Left hindlimb (tissue), 1 donor: ENCODE measurements at regions not wholly inside any gene's neighbourhood (a gene's known extent, or its start where the extent isn't known, plus 50 kb on each side); places are given as distances from the start of the nearest gene placed in this dataset.
"Not testable (repeated sequence)": the region's sequence is repeated elsewhere in the genome, so short reads cannot be mapped to it uniquely, and the experiment has no call there.

Source experiments
- DNase-seq: peaks from one replicate; pipeline ENCODE4 v3.0.0-alpha.2; 2018

DNA sequence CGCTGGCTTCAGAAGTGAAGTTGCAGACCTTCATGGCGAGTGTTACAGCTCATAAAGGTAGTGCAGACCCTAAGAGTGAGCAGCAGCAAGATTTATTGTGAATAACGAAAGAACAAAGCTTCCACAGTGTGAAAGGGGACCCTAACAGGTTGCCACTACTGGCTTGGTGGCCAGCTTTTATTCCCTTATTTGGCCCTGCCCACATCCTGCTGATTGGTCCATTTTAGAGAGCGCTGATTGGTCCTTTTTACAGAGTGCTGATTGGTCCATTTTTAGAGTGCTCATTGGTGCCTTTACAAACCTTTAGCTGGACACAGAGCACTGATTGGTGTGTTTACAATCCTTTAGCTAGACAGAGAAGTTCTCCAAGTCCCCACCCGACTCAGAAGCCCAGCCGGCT is 298.0 kb upstream of the DLGAP1 start:
- not testable (repeated sequence) for DNase-seq

DNA sequence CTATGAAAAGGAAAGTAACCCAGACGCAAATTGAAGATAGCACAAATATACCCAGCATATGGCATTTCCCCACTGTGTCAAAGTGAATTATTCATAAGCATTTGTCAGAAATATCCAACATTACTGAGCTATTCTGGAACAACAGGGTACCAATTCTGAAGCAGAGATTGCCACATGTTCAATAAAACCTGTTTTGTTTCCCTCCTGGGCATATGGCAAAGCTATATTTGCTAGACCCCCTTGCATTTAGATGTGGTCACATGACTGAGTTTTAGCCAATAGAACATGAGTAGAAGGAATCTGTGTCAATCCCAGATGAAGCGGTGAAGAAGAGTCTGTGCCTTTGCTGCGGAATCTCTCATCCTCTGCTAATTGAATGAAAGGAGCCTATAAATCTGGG is 296.4 kb upstream of the DLGAP1 start:
- no peak for DNase-seq

DNA sequence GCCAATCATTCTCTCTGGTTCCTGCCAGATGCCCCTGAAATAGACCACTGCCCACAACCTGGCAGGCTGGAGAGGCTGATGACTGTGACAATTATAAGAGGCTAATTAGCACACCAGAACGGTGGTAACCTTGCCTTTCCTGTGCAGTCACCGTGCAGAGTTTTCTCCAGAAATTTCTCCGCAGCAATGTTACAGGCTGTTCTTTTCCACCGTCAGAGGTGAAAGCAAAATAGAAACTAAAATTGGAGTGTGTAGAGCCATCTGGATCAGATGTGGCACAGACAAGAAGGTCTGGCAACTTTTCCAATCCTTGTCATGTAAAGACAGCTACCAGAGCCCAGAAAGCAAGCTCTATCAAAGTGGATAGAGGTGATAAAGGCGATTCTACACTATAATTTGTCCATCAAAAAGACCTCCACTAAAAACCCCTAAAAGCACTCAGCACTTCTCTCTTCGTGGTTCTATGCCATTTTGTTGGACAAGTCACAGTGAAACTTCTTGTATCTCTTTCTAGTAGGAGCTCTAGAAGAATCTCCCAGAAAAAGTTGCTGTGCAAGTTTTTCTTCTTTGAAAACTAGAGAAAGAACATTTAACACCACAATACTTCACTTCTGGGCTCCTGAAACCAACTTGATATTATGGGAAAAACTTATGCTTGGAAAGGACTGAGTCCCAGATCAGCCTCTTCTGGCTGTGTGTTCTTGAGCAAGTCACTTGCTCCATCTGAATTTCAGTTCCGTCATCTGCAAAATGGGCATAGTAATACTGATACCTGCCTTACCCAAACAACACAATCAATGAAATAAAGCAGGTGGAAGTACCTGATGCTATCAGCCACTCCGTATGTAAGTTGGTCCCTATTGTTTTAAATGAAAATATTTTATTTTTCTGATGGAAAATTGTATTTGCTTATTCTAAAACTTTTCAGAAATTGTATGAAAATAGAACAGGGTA is 295.6 kb upstream of the DLGAP1 start:
- DNase-seq = no peak

DNA sequence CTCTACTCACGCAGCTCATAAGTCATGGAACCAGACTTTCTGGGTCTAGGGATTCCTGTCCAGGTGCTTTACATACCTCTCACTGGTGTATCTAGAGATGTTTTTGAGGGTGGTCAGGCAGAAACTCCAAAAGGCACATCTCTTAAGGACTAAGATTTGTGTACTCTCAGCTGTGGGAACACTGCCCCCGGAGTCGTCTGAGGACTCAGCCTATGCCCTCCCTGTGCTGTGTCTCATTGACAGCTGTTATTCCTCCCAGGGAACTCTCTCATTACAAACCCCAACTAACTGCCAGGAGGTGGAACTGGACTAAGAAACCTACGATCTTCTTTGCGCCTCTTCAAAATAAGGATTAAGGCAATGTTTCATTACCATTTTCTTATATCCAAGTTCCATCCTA is 293.9 kb upstream of the DLGAP1 start:
- DNase-seq = no peak

DNA sequence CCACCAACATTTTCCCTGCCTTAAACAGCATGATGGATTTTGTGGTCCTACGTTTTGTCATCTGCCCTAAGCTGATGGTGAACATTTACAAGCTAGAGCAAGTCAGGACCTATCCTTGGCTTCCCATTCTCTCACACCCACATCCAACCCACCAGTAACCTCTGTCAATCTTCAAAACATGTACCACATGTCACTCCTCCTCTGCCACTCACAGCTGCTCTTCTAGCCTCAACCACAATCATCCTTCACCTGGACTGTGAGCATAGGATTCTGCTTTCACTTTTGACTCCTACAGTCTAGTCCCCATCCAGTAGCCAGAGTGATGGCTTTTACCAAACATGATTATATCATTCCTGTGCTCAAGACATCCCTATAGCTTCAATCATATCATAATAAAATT is 279.8 kb upstream of the DLGAP1 start:
- DNase-seq = no peak

DNA sequence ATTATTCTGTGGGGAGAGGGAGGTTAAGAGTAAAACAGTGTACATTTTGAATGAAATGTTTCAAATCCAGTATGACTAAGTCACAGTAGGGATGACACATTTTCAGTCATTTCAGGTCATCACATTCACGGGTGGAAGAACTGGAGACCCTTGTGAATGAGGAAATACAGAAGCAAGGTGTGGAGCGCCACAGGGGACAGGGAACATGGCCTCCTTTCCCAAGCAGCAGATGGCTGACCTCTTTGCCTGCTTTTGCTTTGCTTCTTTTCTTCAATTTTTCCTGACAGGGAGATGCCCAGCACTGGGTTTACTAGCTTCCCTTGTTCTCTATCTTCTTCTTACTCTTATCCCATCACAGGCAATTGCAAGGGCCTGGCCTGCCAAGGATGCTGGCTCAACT is 278.9 kb upstream of the DLGAP1 start:
- DNase-seq = no peak

DNA sequence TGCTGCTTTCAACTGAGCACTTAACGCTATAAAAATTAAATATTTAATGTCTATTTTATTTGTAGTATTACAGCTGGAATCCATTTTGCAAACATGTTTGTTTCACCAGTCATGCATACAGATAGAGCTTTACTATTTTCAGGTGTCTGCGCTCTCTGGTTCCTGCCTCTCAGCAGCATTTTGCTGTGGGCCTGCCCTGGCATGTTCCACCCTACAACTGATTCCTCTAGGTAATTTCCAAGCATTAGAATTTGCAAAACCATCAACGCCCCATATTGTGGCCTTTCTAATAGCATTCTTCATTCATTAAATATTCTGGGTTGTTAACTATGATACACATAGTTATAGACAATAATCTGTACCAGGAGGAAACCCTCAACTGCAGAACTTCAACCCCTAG is 266.4 kb upstream of the DLGAP1 start:
- no peak for DNase-seq

DNA sequence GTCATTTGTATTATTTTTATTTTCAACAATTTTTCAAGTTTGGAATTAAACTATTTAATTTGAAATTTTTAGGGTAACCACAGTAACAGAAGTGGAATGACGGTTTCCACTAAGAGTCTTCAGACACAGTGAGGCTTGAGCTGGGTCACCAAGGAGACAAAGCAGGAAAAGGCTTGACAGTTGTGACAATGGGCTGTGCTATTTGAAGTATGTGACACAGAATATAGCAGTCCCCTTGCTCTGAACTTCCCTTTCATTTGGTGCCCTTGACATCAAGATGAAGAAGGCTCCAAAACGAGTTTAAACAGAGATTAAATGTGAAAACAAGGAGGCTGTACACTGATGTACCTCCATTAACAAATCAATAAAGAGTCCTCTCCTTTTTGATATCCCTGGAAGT is 265.4 kb upstream of the DLGAP1 start:
- DNase-seq = no peak

DNA sequence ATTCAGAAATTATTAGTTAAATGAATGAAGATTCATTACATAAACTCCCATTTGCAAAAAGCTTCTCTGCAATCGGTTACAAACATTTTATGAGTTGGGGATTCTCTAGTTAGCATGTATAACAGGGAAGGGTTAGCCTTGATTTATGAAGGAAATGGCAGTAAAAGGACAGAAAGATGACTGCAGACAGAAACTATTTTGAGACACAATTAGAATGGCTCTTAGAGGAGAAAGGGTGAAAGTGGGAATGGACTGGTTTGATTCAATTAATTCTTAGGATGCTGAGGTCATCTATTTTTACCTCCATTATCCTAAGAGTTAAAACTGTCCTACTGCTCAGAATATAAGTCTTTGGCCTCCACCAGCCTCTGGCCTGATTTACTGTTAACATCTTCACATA is 250.8 kb upstream of the DLGAP1 start:
- DNase-seq = no peak

DNA sequence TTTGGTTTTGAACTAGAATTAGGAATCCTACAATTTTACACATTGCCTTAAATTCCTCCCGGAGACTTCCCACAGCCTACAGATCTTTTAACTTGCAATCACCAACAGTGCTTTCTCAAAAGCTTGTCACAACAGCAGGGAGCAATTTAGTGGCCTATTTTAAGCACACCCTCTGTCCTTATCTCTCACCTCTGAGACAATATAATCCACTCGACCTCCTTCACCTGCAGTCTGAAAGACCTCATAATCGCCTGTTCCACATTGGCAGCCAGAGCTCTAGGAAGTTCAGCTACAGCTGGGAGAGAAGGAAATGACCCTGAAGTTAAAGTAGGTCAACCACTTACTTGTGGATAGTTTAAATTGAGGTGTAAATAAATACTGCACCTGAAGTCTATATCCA is 249.7 kb upstream of the DLGAP1 start:
- no peak for DNase-seq

DNA sequence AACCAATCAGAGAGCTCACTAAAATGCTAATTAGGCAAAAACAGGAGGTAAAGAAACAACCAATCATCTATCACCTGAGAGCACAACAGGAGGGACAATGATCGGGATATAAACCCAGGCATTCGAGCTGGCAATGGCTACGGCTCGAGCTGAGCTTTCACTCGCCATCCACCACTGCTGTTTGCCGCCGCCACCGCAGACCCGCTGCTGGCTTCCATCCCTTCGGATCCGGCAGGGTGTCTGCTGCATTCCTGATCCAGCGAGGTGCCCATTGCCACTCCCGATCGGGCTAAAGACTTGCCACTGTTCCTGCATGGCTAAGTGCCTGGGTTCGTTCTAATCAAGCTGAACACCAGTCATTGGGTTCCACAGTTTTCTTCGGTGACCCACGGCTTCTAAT is 236.7 kb upstream of the DLGAP1 start:
- no peak for DNase-seq

DNA sequence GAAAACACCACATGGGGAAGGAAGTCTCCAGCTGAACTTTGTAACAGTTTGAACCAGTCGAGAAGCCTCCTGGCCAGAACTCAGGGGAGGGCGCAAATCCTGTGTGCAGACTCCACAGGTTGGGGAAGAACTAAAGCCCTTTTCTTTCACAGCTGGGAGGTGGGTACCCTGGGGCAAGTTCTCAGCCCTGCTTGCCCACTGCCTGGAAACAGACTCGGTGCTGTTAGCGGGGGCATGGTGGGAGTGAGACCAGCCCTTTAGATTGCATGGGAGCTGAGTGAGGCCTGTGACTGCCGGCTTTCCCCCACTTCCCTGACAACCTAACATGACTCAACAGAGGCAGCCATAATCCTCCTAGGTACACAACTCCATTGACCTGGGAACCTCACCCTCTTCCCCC is 223.6 kb upstream of the DLGAP1 start:
- DNase-seq = not testable (repeated sequence)

DNA sequence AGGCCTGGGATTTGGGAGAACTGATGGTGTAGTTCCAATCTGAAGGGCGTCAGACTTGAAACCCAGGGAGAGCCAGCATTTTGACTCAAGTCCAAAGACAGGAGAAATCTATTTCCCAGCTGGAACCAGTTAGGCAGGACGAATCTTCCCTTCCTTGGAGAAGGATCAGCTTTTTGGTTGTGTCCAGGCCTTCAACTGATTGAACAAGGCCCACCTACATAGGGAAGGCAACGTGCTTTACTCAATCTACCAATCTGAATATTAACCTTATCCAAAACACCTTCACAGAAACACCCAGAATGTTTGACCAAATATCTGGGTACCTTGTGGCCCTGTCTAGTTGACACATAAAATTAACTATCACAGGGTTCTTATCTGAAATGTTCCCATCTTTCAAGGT is 221.9 kb upstream of the DLGAP1 start:
- DNase-seq = no peak

DNA sequence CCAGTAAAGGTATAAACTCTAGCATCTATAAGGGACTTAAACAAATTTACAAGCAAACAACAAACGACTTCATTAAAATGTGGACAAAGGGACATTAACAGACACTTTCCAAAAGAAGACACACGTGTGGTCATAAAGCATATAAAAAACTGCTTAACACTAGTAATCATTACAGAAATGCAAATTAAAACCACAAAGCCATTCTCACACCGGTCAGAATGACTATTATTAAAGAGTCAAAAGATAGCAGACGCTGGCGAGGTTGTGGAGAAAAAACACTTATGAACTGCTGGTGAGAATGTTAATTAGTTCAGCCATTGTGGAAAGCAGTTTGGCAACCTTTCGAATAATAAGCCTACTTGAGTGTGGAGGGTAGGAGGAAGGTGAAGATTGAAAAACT is 217.1 kb upstream of the DLGAP1 start:
- no peak for DNase-seq

DNA sequence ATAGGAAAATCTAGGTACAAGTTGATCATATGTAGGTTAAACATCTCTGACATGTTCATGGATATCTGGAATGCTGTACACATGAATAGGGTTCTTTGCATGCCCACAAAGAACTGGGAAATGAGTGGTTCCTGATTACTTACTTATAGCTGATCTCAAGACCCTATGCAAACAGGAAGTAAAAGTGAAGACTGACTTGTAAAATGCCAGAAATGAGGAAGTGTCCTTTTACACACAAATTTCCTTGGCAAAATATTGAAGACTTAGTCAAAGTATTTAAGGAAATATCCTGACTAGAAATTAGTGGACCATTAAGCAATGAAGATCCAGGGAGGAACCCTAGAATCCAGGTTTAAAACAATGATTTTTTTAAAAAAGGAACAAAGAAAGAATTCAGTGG is 203.7 kb upstream of the DLGAP1 start:
- DNase-seq = no peak

DNA sequence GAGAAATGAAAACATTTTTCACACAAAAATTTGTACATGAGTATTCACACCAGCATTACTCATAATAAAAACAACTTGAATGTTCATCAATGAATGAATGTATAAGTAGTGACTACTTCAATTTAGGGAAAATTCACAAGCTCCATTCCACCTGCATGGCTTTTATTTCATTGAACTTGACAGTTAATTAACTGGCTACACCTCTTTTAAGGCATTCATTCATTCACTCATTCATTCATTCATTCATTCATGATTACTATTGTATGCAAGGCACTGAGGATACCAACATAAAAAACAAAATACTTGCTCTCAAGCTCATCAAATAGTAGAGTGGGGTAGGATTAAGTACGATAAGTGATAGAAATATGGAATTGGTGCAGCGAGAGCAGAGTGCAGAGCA is 198.3 kb upstream of the DLGAP1 start:
- no peak for DNase-seq

DNA sequence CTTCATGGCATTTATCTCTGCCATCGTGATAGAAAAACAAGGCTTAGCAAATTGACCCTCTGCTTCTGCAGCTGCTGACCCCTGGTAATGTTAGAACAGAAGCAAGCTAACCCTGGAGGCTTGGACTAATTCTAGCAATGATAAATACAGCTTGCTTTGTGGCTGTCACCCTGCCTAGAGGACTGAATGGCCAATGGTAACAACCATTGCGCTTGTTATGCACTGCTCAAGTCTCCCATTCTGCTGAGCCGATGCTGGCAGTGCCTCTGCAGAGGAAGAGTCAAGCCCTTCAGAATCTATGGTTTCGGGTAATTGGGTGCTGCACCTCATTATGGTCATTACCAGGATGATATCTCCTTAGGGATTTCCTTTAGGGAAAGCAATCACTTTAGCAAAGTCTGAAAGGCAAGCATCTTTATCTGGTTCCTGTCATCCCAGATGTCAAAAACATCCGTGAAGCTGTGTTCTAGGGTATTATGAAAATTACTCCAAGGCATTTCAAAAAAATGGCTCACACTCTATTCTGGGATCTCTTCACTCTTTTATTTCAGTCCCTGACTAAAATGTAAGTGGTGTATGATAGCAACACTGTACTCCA is 186.8 kb upstream of the DLGAP1 start:
- DNase-seq = no peak

DNA sequence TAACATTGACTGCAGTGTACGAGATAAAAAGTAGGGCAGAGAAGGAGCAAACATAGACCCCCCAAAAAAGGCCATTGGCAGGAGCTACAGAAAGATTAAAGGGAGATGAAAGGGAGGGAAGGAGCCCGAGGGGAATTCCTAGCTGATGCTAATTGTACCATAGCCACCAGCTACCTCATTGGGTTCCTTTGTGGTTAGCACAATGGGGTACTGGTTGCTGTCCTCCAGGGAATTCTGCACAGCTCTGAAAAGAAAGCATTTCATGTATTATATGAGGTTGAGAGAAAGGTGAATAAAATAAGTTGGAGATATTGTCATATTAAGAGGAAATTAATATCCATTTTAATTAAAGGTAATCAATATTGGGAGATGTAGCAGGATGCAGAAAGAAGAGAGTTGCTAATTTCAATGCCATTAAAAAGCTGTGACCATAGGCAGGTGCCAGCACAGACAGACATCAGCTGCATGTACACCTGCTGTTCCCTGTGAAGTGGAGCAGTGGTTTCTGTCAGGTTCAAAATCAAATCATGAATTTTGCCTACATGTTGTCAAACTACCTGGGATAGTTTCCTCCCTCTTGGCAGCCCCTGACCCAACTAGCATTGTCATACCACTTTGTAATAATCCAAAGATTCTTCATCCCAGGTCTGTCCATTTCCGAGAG is 185.4 kb upstream of the DLGAP1 start:
- no peak for DNase-seq

DNA sequence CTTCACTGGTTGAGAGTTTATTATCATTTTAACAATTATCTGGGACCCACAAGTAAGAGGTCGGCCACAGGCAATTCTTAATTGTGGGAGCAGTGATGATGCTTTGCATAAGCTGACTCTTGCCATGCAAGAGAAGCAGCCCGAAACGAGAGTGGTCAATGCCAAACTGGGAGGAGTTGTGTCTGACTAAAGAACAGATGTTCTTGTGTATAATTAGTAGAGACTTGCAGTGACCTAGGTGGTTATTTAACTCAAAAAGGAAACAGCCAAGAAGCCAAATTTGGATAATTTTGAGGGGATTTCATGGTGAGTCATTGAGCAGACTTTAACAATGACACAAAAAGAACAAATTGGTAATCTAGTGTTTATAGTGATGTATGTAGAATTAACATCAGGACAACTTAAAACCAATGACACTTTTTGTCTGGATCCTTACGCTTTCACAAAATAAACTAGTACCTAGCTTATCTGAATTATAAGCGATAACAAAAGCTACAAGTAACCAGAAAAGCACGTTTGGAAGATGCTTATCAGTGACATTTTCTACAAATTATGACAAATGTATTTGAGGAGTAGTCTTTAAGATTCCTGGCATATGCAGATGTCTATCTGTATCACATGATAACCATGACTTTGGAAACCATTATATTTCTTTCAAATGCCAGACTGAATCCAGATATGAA is 184.7 kb upstream of the DLGAP1 start:
- DNase-seq = no peak

DNA sequence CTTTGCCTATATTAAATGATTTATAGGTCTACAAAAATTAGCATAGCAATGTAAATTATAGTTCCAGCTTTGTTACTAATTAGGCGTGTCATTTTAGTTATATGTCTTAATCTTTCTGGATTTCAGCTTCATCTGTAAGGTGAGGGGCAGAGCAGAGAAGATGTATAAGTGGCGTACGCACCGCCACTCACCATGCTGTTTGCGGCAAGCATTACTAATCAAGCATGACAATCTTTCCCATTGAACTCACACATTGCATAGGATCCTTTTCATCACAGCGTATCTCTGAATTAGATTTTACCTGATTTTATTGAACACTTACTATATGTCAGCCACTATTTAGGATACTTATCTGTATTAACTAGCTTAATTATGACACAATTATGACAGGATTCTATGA is 183.6 kb upstream of the DLGAP1 start:
- DNase-seq = no peak

DNA sequence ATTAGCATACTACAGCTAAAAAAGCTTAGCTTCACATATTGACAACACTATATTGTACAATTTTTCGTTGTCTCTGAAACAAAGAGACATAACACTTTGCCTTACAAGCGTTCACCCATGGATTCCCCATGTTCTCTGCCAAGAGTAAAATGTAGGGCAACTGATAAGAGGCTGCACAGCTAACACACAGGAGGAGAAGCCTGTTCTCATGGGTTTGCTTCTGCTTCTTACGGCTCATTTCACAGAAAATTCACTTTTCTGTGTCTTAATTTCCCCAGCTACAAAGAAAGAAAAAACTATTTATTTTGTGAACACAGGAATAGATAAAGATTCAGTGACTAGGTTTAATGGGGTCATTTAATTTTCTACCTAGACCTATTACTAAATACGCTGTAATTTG is 182.8 kb upstream of the DLGAP1 start:
- no peak for DNase-seq

DNA sequence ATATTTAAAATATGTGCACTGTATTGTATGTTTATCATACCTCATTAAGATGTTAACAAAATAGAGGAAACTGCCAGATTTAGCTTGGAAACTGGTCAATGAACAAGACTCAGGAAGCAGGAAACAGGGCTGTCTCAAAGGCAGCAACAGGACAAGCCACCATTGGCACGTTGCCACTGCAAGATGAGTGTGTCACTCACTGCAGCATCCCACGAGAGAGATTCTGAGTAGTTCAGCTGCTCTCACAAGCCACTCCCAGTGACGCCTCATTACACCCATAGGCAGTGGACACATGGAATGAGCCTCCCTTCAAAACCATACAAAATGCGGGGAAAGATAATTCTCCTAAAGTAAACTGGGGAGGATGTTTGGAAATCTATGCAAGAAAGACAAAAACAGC is 181.9 kb upstream of the DLGAP1 start:
- peak; percentile 41 for DNase-seq

DNA sequence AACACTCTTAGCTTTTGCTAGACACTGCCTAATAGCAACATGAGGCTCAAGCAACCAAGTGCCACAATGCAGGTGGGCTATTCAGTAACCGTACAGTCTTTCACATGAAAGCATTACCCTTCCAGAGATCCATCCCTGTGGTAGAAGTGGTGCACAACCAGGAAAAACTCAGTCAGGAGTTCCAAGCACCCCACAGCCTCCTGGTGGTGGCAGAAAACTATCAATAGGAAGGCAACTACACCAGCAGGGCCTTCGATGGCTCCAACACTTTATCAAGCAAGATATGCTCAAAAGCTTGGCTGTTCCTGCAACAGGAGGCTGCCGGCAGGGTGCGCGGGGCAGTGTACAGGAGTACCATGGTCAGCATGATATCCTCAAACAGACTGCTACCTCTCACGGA is 176.1 kb upstream of the DLGAP1 start:
- DNase-seq = no peak

DNA sequence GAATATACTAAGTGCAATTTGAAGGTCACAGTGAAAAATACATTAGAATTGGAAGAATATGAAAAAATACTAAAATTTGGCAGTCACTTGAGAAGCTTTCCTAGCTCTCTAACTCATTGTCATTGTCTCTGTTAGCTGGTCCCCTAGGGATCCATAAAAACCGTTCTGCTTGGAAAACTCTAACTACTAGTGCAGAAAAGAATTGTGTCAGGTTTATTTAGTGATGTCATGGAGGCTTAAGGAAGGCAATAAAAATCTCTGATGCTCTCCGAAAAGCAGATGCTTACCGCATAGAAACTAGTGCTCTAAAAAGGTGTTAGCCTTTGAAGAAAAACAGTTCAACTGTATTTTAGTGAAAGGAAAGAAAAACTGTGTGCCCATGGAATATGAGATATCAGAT is 150.1 kb upstream of the DLGAP1 start:
- no peak for DNase-seq
